Aorta (tissue), 5 donors: ENCODE measurements at regions not wholly inside any gene's neighbourhood (a gene's known extent, or its start where the extent isn't known, plus 50 kb on each side); places are given as distances from the start of the nearest gene placed in this dataset.
"Not testable (repeated sequence)": the region's sequence is repeated elsewhere in the genome, so short reads cannot be mapped to it uniquely, and the experiment has no call there.

Experiments used
- ATAC-seq: fragments of 200-7000 bp; cut with Tn5 transposase; one replicate; pipeline ENCODE4 v1.9.1; 2022; ENCODE audit warnings: moderate library complexity; ENCODE audit not compliant: low FRiP score
- DNase-seq, 2 donors: peaks; one replicate each; pipeline ENCODE4 v3.0.0-alpha.2; 2020
- H3K27ac ChIP-seq, 2 donors: one replicate each; pipeline ENCODE4 v1.5.1; 2013; ENCODE audit warnings: low read length in 2 of 2, mild to moderate bottlenecking in 2 of 2, moderate library complexity in 2 of 2, control low read depth in 1 of 2, inconsistent platforms in 1 of 2, low read depth in 1 of 2
- H3K27me3 ChIP-seq, 2 donors: one replicate each; pipeline ENCODE4 v1.6.1; 2013; ENCODE audit warnings: control low read depth in 1 of 2, low read length in 1 of 2, mild to moderate bottlenecking in 1 of 2, moderate library complexity in 1 of 2; ENCODE audit not compliant: insufficient read depth in 2 of 2, control insufficient read depth in 1 of 2
- H3K36me3 ChIP-seq, 2 donors: one replicate each; pipeline ENCODE4 v1.6.1; 2013; ENCODE audit warnings: control low read depth in 1 of 2, low read length in 1 of 2, mild to moderate bottlenecking in 1 of 2; ENCODE audit not compliant: insufficient read depth in 2 of 2, control insufficient read depth in 1 of 2
- H3K4me1 ChIP-seq, 2 donors: one replicate each; pipeline ENCODE4 v1.6.1; 2013; ENCODE audit warnings: low read length in 2 of 2, control low read depth in 1 of 2, mild to moderate bottlenecking in 1 of 2, moderate library complexity in 1 of 2; ENCODE audit not compliant: insufficient read depth in 2 of 2, control insufficient read depth in 1 of 2
- H3K4me3 ChIP-seq, 2 donors: one replicate each; pipeline ENCODE4 v1.5.1; 2013; ENCODE audit warnings: low read length in 2 of 2, control low read depth in 1 of 2, mild to moderate bottlenecking in 1 of 2
- H3K9me3 ChIP-seq: one replicate; pipeline ENCODE4 v1.6.1; 2013; ENCODE audit warnings: mild to moderate bottlenecking, low read length; ENCODE audit not compliant: control insufficient read depth
- WGBS, 2 donors: extraction: QIAGEN DNeasy Blood & Tissue Kit; methylation state at CpG; one replicate each; pipeline ENCODE4 v1.1.7; 2013; 5-methylcytosine and 5-hydroxymethylcytosine counted together
- intact Hi-C, 2 donors: fragments of 100-400 bp; cut with DNase I; formaldehyde crosslinking; loops; one replicate each; pipeline versions ENCODE4 v1.14.2 to v1.15.0; 2022
- donor health status: healthy with polysubstance abuse.
- donor health status: Bipolar disorder and iron deficiency.
- donor health status: DM: no; HTN: no; CAD: no.
- donor health status: DM: no; HTN: no; CAD: no.
- donor health status: DM: yes; HTN: yes; CAD: no.

DNA sequence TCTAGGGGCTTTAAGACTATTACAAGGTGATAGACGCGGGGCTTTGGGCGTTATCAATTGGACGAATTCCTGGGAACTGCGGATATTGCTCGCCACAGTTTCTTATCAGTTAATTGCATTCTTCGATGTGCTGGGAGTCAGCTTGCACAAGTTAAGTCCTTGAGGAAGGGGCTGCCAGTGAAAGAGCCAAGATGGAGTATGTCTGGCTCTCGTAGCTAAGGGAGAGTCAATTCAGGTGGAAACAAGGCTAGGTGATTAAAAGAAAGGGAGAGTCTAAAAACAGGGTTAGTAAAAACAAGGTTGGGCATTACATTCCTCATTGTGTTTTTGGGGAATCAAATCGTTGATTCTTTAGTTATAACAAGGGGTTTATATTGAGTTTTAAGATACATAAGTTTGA is 121.6 kb downstream of the UNC93B1 start:
- H3K27ac ChIP-seq, H3K9me3 ChIP-seq, intact Hi-C loops, ATAC-seq, H3K36me3 ChIP-seq, H3K27me3 ChIP-seq, H3K4me3 ChIP-seq, H3K4me1 ChIP-seq, DNase-seq: not testable (repeated sequence)
- WGBS, 2 donors, result 29 to 43% methylated on average over 9 of the region's 9 CpGs

DNA sequence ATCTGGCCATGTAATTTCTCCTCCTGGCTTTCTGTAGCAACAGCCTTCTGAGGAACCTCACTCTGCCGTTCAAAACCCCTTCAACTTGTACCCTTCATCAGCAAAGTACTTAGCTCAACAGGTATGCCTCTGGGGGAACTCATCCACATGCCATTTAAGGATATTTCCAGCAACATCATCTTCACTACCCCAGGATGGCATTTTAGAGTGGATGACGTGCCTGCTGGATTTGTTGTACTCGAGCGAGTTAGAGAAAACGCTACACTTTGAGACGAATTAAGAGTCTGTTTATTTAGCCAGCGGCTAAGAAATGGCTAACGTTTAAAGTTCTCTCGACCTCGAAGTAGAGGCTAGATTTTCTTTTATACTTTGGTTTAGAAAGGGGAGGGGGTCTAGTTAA is 122.1 kb downstream of the UNC93B1 start:
- H3K4me1 ChIP-seq, DNase-seq, H3K4me3 ChIP-seq, H3K9me3 ChIP-seq, H3K27me3 ChIP-seq, H3K36me3 ChIP-seq, ATAC-seq, H3K27ac ChIP-seq, intact Hi-C loops: not testable (repeated sequence)
- WGBS, 2 donors, result 31 to 39% methylated on average over 10 of the region's 10 CpGs

DNA sequence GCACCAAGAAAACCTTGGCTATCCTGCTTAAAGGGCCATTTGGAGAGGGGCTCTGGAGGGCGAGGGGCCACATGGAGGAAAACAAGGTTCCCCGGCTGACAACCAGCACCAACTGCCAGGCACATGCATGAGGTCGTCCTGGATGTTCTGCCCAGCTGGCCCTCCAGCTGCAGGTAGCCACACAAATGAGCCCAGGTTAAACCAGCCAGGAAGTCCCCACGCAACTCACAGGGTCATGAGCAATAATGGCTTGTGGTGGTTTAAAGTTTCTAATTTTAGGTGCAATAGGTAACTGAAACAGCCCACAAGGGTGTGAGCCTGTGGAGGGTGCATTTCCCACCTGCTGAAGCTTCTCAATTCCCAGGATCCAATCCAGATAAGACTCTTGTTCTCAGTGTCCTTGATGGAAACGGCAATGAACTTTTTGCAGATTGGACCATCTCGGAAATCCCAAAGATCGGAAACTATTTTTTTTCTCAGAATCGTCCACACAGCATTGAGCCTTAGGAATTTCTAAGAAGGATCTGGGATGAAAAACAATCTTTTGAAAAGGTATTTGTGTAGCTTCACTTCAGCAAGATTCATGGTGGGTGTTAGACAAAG is 123.2 kb downstream of the UNC93B1 start:
- H3K27ac ChIP-seq, DNase-seq, ATAC-seq, H3K4me3 ChIP-seq, H3K9me3 ChIP-seq, intact Hi-C loops, H3K27me3 ChIP-seq, H3K36me3 ChIP-seq, H3K4me1 ChIP-seq: not testable (repeated sequence)
- WGBS, 2 donors, result 85 to 87% methylated on average over 8 of the region's 8 CpGs

DNA sequence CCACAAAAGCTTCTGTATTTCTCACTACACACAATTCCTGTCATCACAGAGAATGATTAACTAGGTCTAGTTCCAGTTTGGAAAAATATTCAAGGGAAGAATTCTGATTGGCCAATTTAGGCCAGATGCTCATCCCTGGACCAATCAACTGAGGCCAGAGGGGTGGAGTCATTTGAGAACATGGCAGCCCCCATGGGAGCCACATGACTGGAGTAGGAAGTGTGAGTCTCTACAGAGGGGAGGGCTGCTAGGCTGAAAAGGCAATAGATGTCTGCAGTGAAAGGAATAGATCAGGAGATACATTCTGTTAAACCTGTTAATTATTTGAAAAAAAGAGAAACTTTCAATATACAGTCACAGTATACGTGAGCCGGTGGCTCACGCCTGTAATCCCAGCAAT is 125.2 kb downstream of the UNC93B1 start:
- ATAC-seq, H3K4me1 ChIP-seq, H3K36me3 ChIP-seq, H3K4me3 ChIP-seq, intact Hi-C loops, DNase-seq, H3K27me3 ChIP-seq, H3K27ac ChIP-seq, H3K9me3 ChIP-seq: not testable (repeated sequence)
- 94 to 95% methylated on average over 3 of the region's 3 CpGs for WGBS, 2 donors

DNA sequence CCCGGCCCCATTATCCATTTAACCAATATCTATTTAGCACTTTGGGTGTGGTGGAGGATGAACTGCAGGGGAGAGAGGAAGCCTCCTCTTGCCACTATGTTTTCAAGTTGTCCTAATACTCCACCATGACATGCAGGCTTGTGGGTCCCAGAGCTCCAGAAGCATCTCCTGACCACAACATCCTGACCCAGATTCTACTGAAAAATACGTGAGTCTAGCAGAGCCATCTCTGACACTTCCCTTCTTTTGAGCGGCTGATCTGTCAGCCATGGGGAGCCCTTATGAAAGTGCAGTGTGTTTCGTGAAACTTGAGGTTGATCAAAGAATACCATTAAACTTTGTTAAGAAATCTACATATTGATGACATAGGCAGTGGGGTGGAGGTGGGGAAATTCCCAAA is 126.6 kb downstream of the UNC93B1 start:
- H3K36me3 ChIP-seq, H3K27ac ChIP-seq, H3K9me3 ChIP-seq, DNase-seq, H3K27me3 ChIP-seq, H3K4me1 ChIP-seq, H3K4me3 ChIP-seq, ATAC-seq, intact Hi-C loops: not testable (repeated sequence)
- 54 to 72% methylated on average over 3 to 4 of the region's 4 CpGs for WGBS, 2 donors

- intact Hi-C loops, H3K4me1 ChIP-seq, H3K27ac ChIP-seq, H3K4me3 ChIP-seq, DNase-seq, H3K27me3 ChIP-seq, ATAC-seq, H3K36me3 ChIP-seq, H3K9me3 ChIP-seq: not testable (repeated sequence)
- 81 to 82% methylated on average over 12 of the region's 12 CpGs for WGBS, 2 donors
Measured at GRCh38 chr11:67873223-67873622, 130.7 kb downstream of the UNC93B1 start.

DNA sequence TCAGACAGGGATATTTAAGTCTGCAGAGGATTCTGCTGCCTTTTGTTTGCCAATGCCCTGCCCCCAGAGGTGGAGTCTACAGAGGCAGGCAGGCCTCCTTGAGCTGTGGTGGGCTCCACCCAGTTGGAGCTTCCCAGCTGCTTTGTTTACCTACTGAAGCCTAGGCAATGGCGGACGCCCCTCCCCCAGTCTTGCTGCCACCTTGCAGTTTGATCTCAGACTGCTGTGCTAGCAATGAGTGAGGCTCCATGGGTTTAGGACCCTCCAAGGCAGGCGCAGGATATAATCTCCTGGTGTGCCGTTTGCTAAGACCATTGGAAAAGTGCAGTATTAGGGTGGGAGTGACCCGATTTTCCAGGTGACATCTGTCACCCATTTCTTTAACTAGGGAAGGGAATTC is 132.7 kb downstream of the UNC93B1 start:
- H3K4me1 ChIP-seq, intact Hi-C loops, ATAC-seq, H3K9me3 ChIP-seq, H3K4me3 ChIP-seq, H3K36me3 ChIP-seq, H3K27me3 ChIP-seq, H3K27ac ChIP-seq, DNase-seq: not testable (repeated sequence)
- 94 to 96% methylated on average over 5 of the region's 5 CpGs for WGBS, 2 donors

- H3K27me3 ChIP-seq, H3K36me3 ChIP-seq, H3K9me3 ChIP-seq, H3K4me3 ChIP-seq, intact Hi-C loops, H3K4me1 ChIP-seq, ATAC-seq, H3K27ac ChIP-seq, DNase-seq: not testable (repeated sequence)
- WGBS, 2 donors, result 61 to 65% methylated on average over 3 of the region's 3 CpGs
Measured at GRCh38 chr11:67862896-67863295, 141.0 kb downstream of the UNC93B1 start.

- intact Hi-C loops, H3K36me3 ChIP-seq, H3K27ac ChIP-seq, ATAC-seq, H3K4me3 ChIP-seq, H3K27me3 ChIP-seq, DNase-seq, H3K9me3 ChIP-seq, H3K4me1 ChIP-seq: not testable (repeated sequence)
- WGBS, 2 donors, result 71 to 99% methylated on average over 3 to 5 of the region's 6 CpGs
Measured at GRCh38 chr11:67859513-67860161, 144.3 kb downstream of the UNC93B1 start.
